Left ventricle myocardium inferior (tissue), 1 donor: ENCODE measurements at regions not wholly inside any gene's neighbourhood (a gene's known extent, or its start where the extent isn't known, plus 50 kb on each side); places are given as distances from the start of the nearest gene placed in this dataset.

Experiments used
- DNase-seq: peaks from one replicate; pipeline ENCODE4 v3.0.0-alpha.2; 2020
- H3K27ac ChIP-seq: fragments of 200-600 bp; replicated peaks from 2 replicates; pipeline ENCODE4 v1.8.0; 2021
- H3K27me3 ChIP-seq: fragments of 200-600 bp; 2 replicates; pipeline ENCODE4 v1.8.0; 2021; ENCODE audit warnings: low read depth
- H3K36me3 ChIP-seq: fragments of 200-600 bp; 2 replicates; pipeline ENCODE4 v1.8.0; 2021
- H3K4me1 ChIP-seq: fragments of 200-600 bp; 2 replicates; pipeline ENCODE4 v1.8.0; 2021
- H3K4me3 ChIP-seq: fragments of 200-600 bp; 2 replicates; pipeline ENCODE4 v1.8.0; 2021; ENCODE audit warnings: mild to moderate bottlenecking, moderate library complexity
- H3K9me3 ChIP-seq: fragments of 200-600 bp; replicated peaks from 2 replicates; pipeline ENCODE4 v1.8.0; 2021
- intact Hi-C: fragments of 100-400 bp; cut with micrococcal nuclease; formaldehyde crosslinking; loops from one replicate; pipeline ENCODE4 v1.11.0; 2022
- TF ChIP-seq, protein P1 (sequence below): fragments of 200-600 bp; IDR thresholded peaks from 2 replicates; pipeline ENCODE4 v1.8.0; 2021; ENCODE audit warnings: antibody characterized with exemption, mild to moderate bottlenecking, borderline replicate concordance
- donor health status: DM: no; HTN: yes; CAD: no; lungs with severe emphysema.

DNA sequence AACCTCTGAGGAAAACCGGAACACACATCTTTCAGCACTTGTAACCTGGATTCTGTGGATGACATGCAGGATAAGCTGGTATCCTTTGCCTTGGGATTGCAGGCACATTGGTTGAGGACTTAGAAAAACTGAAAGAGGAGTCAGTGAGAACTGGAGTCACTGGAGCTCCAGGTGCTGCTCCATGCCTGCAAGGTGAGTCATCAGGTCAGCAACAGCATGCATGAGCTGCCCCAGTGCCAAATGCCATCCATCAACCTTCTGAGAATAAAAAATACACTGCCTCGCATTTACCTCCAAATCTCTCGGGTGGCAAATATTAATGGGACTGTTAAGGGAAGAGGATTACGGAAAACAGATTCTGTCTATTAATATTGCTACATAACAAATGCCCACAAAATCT is 729.1 kb downstream of the NTRK3 start:
- TF ChIP-seq, protein P1, sequence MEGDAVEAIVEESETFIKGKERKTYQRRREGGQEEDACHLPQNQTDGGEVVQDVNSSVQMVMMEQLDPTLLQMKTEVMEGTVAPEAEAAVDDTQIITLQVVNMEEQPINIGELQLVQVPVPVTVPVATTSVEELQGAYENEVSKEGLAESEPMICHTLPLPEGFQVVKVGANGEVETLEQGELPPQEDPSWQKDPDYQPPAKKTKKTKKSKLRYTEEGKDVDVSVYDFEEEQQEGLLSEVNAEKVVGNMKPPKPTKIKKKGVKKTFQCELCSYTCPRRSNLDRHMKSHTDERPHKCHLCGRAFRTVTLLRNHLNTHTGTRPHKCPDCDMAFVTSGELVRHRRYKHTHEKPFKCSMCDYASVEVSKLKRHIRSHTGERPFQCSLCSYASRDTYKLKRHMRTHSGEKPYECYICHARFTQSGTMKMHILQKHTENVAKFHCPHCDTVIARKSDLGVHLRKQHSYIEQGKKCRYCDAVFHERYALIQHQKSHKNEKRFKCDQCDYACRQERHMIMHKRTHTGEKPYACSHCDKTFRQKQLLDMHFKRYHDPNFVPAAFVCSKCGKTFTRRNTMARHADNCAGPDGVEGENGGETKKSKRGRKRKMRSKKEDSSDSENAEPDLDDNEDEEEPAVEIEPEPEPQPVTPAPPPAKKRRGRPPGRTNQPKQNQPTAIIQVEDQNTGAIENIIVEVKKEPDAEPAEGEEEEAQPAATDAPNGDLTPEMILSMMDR = no peak
- no peak for DNase-seq
- Histone ChIP-seq H3K4me1 (peaks cover 5% of the 10 kb centered on the region), H3K9me3 (peaks cover 3% of the 10 kb centered on the region), H3K27me3 (no peaks in the 10 kb centered on the region), H3K36me3 (no peaks in the 10 kb centered on the region), H3K4me3 (no peak overlapping the region), H3K27ac (no peak overlapping the region)
- intact Hi-C loops = no loop called here

DNA sequence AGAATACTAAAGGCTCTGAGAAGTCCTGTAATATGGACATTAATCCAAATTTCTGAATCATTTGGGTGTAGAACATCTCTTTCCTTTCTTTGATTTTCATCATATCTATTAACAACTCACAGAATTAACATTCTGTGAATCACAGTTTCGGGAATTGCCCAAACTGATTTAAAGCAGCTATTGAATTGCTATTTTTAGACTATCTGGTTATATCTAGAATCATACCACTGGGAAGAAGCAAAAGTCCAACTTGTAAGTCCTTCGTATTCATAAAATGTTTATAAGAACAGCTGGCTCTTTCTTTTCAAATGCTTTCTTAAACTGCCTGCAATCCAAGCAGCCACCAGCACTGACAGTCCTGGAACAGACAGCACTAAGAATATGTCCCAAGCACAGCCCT is 733.0 kb downstream of the NTRK3 start:
- intact Hi-C loops = no loop called here
- no peak for DNase-seq
- TF ChIP-seq, protein P1 = no peak
- Histone ChIP-seq H3K4me3 (no peak overlapping the region), H3K36me3 (no peaks in the 10 kb centered on the region), H3K27me3 (no peaks in the 10 kb centered on the region), H3K27ac (no peak overlapping the region), H3K9me3 (peaks cover 3% of the 10 kb centered on the region), H3K4me1 (peaks cover 5% of the 10 kb centered on the region)

DNA sequence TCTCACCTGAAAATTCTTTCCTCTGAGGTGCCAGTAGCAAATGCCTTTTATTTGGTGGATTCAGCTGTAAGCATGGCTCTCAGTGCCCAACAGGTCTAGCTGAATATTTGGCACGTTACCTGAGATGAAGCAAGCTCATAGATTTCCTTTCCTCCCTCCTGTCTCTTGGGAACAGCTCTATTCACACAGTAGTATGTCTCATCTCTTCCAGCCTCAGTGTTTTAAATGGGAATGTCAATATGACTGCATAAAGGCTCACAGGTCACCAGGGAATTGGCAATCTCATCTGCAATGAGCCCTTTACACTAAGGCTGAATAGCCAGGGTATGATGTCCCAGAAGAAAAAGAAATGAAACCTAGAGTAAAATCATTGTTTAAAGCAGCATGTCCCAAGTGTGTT is 733.5 kb downstream of the NTRK3 start:
- Histone ChIP-seq H3K4me3 (no peak overlapping the region), H3K9me3 (peaks cover 3% of the 10 kb centered on the region), H3K27me3 (no peaks in the 10 kb centered on the region), H3K36me3 (no peaks in the 10 kb centered on the region), H3K27ac (no peak overlapping the region), H3K4me1 (peaks cover 4% of the 10 kb centered on the region)
- TF ChIP-seq, protein P1 = no peak
- intact Hi-C loops = no loop called here
- no peak for DNase-seq

DNA sequence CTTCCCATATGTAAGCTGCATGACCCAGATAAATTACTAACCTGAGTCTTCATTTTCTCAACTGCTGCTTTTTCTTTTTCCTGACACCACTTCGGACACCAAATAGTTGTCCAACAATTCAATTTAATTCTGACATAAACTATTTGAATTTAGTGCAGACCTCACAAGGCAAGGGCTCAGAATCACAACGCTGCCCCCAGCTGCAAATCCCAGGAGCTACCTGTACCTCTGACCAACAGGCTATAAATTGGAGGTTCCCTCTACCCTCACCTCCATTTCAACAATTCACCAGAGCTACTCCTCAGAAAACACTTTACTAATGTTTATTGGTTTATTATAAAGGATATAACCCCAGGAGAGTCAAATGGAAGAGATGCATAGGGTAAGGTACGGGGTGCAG is 737.6 kb downstream of the NTRK3 start:
- TF ChIP-seq, protein P1 = no peak
- peaks cover 1% of the 10 kb centered on the region for H3K9me3 ChIP-seq
- intact Hi-C loops = no loop called here
- no peaks in the 10 kb centered on the region for H3K36me3 ChIP-seq
- no peak overlapping the region for H3K27ac ChIP-seq
- no peaks in the 10 kb centered on the region for H3K27me3 ChIP-seq
- no peaks in the 10 kb centered on the region for H3K4me1 ChIP-seq
- no peak overlapping the region for H3K4me3 ChIP-seq
- no peak for DNase-seq

DNA sequence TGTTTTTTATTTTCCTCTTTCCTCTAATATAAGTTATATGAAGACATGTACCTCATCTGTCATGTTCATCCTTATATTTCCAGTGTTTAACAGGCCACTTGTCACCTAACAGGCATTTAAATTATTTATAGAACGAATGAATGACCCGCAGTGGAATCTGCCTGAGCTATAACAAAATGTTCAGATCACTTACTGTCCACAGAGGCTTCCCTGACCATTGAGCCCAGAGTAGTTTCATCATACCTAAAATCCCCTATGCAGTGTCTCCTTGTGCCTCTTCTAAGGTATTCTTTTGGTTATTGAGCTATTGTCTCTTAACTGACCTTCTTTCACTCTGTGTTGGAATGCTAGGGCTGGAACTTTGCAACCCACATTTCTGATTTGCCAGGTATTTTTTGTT is 748.5 kb downstream of the NTRK3 start:
- no peak overlapping the region for H3K4me3 ChIP-seq
- no peak overlapping the region for H3K27ac ChIP-seq

More for the DNA sequence above, 748.5 kb downstream of the NTRK3 start:
- Histone ChIP-seq H3K9me3 (no peaks in the 10 kb centered on the region), H3K4me1 (peaks cover 5% of the 10 kb centered on the region), H3K36me3 (no peaks in the 10 kb centered on the region), H3K27me3 (no peaks in the 10 kb centered on the region)
- no peak for DNase-seq
- TF ChIP-seq, protein P1 = no peak
- intact Hi-C loops = no loop called here
